HT-29 (cell line): ENCODE measurements at regions not wholly inside any gene's neighbourhood (a gene's known extent, or its start where the extent isn't known, plus 50 kb on each side); places are given as distances from the start of the nearest gene placed in this dataset.

Source experiments
- DNase-seq: peaks from one replicate; pipeline ENCODE4 v3.0.0-alpha.2; 2015; ENCODE audit warnings: low spot score

GRCh38 chr13:91187522-91187921, 160.0 kb upstream of the MIR17HG start:
- no peak for DNase-seq

DNA sequence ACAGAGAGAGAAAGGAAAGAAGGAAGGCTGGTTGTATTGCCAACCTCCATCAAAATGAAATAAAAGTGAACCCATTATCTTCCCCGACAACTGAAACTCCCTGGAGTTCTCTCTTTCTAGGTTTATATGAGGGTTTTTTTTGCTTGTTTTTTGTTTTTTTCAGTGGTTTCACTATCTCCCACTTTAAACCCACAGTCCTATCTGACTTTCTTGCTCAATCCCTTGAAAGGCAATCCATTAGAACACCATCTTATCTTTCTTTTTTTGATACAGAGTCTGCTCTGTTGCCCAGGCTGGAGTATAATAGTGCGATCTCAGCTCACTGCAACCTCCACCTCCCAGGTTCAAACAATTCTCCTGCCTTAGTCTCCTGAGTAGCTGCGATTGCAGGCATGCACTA, 158.0 kb upstream of the MIR17HG start:
- DNase-seq: no peak

DNA sequence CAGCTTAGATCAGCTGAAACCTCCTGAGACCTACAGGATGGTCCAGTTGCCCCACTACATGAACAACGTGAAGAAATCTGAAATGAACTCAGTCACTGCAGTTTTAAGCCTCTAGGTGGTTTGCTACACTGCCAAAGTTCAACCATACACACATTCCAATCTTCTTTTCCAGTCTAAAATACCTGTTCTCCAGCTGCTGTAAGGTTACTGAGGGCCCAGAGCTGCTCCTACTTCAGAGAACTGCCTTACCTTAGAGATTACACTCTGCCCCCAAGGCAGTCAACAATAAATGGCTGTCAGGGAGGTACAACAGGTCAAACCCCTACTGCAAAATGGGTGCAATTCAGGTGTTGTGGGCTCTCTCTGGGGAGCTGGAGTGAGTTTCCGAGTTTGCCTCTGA, 154.1 kb upstream of the MIR17HG start:
- no peak for DNase-seq

DNA sequence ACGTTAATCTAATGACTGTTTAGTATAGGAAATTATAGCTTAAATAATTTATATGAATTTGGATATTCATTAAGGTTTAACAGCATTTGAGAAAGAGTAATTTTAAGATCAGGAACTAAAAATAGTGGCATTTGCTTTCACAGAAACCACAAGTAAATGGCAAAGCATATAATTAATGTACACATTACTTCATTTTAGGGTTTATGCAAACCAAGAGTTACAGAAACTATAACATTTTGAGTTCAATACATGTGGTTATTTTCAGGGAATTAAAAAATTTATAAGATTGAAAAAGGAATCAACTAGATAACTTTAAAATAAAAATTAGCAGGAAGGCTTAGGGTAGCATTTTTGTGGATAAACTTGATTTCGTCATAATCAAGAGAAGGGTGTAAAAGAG, 151.7 kb upstream of the MIR17HG start:
- no peak for DNase-seq

GRCh38 chr13:91196958-91197357, 150.5 kb upstream of the MIR17HG start:
- no peak for DNase-seq

GRCh38 chr13:91199866-91200265, 147.6 kb upstream of the MIR17HG start:
- DNase-seq: no peak

GRCh38 chr13:91200486-91200885, 147.0 kb upstream of the MIR17HG start:
- no peak for DNase-seq

DNA sequence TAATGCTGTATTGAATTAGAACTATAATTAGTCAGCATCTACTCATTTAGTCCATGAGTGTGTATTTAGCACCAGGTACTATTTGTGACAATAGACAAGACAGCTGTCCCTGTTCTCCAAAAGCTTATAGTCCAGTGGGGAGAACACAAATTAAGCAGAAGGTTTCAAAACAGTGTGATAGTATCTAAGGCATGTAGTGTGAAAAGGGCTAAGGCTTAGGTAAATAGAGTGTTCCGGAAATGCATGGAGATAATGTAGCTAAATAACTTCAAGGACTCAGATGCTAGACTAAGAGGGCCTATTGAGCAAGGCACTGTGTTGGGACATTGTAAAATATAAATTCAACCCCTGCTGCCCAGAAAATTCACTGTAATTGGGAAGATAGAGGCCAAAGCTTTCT, 144.1 kb upstream of the MIR17HG start:
- no peak for DNase-seq

DNA sequence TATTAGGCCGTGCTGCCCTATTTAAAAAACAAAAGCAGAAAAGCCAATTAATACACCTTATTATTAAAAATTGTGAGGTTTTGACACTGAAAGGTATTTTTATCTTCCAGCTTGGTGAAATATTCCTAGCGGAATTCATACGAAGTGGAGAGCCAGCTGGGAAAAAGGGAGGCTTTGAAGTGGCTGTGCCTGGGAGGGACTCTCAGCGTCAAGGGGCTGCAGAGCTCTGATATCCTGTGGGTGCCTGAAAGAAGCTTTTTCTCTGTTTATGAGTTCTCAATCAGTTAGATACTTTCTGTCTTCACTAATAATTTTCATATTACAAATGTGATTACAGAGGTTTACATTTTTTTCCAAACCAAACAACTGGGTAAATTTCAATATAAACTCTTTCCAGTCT, 140.2 kb upstream of the MIR17HG start:
- DNase-seq: no peak

GRCh38 chr13:91211510-91211909, 136.0 kb upstream of the MIR17HG start:
- DNase-seq: no peak

DNA sequence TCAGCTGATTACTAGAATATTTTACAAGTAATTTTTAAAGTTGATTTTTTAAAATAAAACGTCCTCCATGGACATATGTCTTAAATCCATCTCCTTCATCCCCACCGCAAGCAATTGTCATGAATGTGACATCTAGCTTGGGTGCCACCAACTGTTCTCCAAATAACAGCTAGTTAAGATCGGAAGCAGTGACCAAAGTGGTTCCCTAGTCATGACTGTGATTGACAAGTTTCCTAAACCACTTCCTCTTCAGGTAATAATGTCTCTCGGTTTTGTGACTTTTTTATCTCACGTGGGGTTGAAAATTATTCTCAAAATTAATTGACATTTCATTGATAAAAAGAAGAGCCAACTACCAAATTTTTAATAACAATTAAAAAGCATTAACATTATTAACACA, 135.3 kb upstream of the MIR17HG start:
- DNase-seq: no peak

DNA sequence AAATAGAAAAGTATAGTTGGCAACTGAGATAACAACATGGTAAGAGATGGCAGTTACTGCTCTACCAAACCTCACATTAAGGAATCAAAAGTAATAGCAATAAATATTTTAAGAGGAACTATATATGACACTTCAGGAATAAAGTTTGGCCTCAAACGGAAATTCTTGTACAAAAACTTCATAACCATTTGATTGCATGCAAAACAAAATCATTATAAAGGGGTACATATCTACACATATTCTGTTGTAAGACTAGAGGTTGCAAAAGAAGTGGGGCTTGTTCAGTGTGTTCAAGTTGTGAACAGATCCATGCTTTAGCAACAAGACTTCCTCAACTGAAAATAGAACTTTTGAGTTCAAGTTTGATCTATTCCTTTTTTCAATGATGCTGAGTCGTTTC, 133.5 kb upstream of the MIR17HG start:
- no peak for DNase-seq

DNA sequence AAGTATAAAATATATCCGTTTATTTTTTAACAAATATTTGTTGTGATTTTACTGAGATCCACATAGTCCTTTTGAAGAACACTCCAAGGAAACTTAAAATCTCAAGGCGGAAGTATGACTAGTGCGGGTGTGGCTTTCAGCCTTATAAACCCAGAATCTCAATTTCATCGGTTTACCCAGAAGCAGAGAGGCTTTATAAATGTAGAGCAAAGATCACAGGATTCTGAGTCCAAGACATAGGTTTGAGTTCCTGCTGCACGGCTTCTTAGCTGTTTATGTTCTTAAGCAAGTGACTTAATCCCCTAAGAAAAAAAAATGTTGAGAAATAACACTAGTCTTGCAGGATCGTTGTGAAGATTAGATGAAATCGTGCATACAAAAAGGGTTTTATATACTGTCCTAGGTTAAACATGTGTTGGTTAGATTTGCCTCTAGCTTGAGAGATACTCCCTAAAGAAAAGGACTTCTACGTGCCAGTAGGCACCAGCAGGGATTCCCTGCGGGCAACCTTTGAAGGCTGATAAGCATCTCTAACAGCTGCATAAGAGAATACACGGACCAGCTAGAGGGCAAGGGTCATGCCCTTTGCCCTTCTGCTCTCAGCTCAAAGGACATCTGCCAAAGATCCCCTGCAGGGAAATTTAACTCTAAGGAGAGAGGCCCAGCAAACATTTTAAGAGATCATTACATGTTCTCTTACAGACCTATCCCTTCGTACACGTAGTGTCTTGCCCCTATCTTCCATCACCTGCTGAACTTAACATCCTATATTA, 130.4 kb upstream of the MIR17HG start:
- DNase-seq: no peak

DNA sequence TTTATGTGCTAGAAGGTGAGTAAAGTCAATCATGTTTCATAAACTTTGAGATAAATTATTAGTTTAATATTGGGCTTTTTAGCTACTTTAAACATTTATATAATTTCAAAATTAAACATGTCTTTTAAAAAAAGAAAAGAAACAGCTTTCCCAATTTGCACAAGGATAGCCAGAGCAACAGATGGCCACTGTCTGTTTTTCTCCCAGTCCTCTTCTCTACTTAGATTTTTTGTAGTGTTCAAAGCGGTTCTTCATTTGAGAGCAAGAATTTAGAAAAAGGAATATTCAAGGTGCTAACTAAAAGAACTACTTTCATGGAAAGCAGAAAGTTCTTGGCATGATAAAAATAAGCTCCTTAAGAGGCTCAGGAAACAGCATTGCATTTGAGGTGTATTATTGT, 128.3 kb upstream of the MIR17HG start:
- no peak for DNase-seq

GRCh38 chr13:91220872-91221271, 126.6 kb upstream of the MIR17HG start:
- DNase-seq: no peak

GRCh38 chr13:91228108-91228507, 119.4 kb upstream of the MIR17HG start:
- no peak for DNase-seq

DNA sequence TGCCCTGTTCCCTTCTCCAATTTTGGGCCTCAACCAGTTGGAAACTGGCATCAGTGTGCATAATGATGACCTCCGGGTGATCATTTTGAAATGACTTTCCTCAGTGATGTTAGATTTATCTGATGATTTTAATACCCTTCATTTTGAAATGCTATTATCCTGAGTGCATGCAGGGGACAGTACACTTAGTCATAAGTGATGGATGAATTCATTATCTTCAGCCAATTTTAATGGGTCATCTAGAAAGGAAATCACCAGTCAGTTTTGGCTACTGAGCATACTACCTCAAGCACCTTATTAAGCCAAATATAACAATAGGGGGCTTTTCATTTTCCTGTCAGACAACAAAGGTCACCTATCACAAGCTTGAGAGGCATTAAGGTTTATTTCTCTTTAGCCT, 118.5 kb upstream of the MIR17HG start:
- DNase-seq: no peak

DNA sequence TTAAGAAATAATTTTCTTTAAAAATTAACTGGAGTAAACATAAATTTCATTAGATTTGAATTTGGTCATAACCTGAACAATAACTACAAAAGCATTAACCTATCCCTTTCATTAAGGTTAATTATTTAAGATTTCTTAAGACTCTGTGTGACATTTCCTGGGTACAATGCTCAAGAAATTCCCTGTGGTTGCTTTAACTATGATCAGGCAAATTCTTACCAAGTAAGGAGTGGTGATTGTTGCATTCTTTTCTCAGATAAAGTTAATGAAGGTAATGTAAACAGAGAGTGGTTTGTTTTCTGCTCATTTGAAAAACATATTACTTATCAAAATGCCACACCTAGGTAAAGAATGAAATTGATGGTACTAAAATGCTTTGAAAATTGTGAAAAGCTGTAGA, 114.8 kb upstream of the MIR17HG start:
- no peak for DNase-seq

DNA sequence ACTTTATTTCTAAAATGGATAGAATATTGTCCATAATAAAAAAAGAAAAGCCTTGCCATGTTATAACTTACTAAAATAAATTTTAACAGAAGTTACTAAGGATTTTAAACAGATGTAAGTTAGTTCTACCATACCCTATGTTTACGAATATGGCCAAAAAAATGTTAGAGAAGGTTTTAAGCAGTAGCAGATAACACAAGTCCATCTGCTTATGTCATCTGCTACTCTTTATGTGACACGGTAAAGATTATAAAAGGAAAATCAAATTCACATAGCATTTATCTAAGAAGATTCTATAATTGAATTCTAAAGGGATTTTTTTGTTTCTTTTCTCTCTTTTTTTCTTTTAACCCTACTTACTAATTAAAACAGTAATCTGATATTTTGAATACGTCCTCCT, 114.2 kb upstream of the MIR17HG start:
- no peak for DNase-seq

- DNase-seq: no peak
These were observed 111.3 kb upstream of the MIR17HG start for GRCh38 chr13:91236182-91236581.

DNA sequence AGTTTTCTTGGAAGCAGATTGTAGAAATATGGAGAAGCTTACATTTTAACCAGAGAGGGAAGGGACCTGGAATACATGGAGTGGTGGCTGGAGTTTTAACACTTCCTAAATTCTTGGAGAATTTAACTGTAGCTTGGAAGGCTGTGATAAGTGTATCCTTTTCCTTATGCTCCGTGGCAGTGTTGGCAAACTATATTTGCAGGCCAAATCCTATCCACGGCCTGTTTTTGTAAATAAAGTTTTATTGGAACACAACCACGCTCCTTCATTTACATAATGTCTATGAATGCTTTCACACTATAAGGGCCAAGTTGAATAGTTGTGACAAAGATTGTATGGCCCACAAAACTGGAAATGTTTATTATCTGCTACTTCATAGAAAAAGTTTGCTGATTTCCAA, 110.6 kb upstream of the MIR17HG start:
- DNase-seq: no peak

DNA sequence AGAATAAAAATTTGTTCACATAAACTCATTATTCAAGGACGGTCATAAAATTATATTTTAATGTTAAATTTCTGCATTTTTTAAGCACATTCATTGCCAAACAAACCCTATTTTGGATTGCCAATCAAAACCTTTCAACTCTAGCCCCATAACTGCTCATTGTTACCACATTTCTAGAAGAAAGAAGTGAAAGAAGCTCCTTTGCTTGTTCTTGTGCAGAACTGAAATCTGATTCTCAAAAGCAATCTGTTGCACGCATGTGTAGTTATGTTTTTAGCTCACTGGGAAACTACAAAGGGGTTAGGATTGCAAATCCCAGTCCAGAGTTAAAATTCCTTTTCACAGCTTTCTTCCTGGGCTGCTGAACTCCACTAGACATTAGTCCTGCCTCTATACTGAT, 109.5 kb upstream of the MIR17HG start:
- no peak for DNase-seq

- no peak for DNase-seq
These were observed 107.1 kb upstream of the MIR17HG start for GRCh38 chr13:91240341-91240740.
